H9 (cell line): ENCODE measurements at regions not wholly inside any gene's neighbourhood (a gene's known extent, or its start where the extent isn't known, plus 50 kb on each side); places are given as distances from the start of the nearest gene placed in this dataset.

Source experiments
- DNase-seq: peaks from one replicate; pipeline ENCODE4 v3.0.0-alpha.2; 2017
- H2AFZ ChIP-seq: one replicate; pipeline ENCODE4 v1.6.1; 2013; ENCODE audit warnings: mild to moderate bottlenecking, low read length, control low read depth, moderate library complexity
- H2AK5ac ChIP-seq: 2 replicates; pipeline ENCODE4 v1.6.1; 2013; ENCODE audit warnings: low read length, control low read depth, mixed read lengths; ENCODE audit not compliant: insufficient read length
- H2BK120ac ChIP-seq: one replicate; pipeline ENCODE4 v1.6.1; 2013; ENCODE audit warnings: low read depth, mild to moderate bottlenecking, low read length, control low read depth, inconsistent platforms; ENCODE audit not compliant: poor library complexity, severe bottlenecking
- H2BK12ac ChIP-seq: 2 replicates; pipeline ENCODE4 v1.6.1; 2013; ENCODE audit warnings: low read length, control low read depth, mixed read lengths, low read depth; ENCODE audit not compliant: insufficient read length
- H2BK15ac ChIP-seq: 2 replicates; pipeline ENCODE4 v1.6.1; 2013; ENCODE audit warnings: low read depth, low read length, control low read depth
- H2BK20ac ChIP-seq: one replicate; pipeline ENCODE4 v1.6.1; 2013; ENCODE audit warnings: low read depth, mild to moderate bottlenecking, low read length, control low read depth, inconsistent platforms; ENCODE audit not compliant: poor library complexity, severe bottlenecking
- H2BK5ac ChIP-seq: 2 replicates; pipeline ENCODE4 v1.6.1; 2013; ENCODE audit warnings: low read length, control low read depth, mixed read lengths; ENCODE audit not compliant: insufficient read length
- H3K14ac ChIP-seq: 2 replicates; pipeline ENCODE4 v1.6.1; 2013; ENCODE audit warnings: low read length, control low read depth; ENCODE audit not compliant: insufficient read depth
- H3K18ac ChIP-seq: 2 replicates; pipeline ENCODE4 v1.6.1; 2013; ENCODE audit warnings: low read depth, mild to moderate bottlenecking, mixed read lengths, low read length, control low read depth; ENCODE audit not compliant: insufficient read length
- H3K23ac ChIP-seq: 2 replicates; pipeline ENCODE4 v1.6.1; 2013; ENCODE audit warnings: low read length, control low read depth, mixed read lengths, low read depth; ENCODE audit not compliant: insufficient read length
- H3K23me2 ChIP-seq: 2 replicates; pipeline ENCODE4 v1.6.1; 2013; ENCODE audit warnings: low read depth, mild to moderate bottlenecking, mixed read lengths, low read length, control low read depth; ENCODE audit not compliant: insufficient read length, poor library complexity, severe bottlenecking
- H3K27ac ChIP-seq: 2 replicates; pipeline ENCODE4 v1.5.1; 2013; ENCODE audit warnings: low read length, control low read depth, mixed read lengths, low read depth; ENCODE audit not compliant: insufficient read length
- H3K27me3 ChIP-seq: 2 replicates; pipeline ENCODE4 v1.6.1; 2013; ENCODE audit warnings: low read length, control low read depth, inconsistent platforms; ENCODE audit not compliant: insufficient read depth
- H3K4ac ChIP-seq: 2 replicates; pipeline ENCODE4 v1.6.1; 2013; ENCODE audit warnings: low read depth, mild to moderate bottlenecking, control low read depth, inconsistent platforms, low read length, moderate library complexity
- H3K4me1 ChIP-seq: 2 replicates; pipeline ENCODE4 v1.6.1; 2013; ENCODE audit warnings: low read length, control low read depth, inconsistent platforms; ENCODE audit not compliant: insufficient read depth
- H3K4me2 ChIP-seq: 2 replicates; pipeline ENCODE4 v1.6.1; 2013; ENCODE audit warnings: low read length, control low read depth, mixed read lengths; ENCODE audit not compliant: insufficient read length, insufficient read depth
- H3K56ac ChIP-seq: 2 replicates; pipeline ENCODE4 v1.6.1; 2013; ENCODE audit warnings: low read depth, mild to moderate bottlenecking, mixed read lengths, low read length, control low read depth; ENCODE audit not compliant: insufficient read length
- H3K79me1 ChIP-seq: 2 replicates; pipeline ENCODE4 v1.6.1; 2013; ENCODE audit warnings: low read depth, mild to moderate bottlenecking, moderate library complexity, low read length, control low read depth, inconsistent platforms; ENCODE audit not compliant: insufficient read depth, poor library complexity, severe bottlenecking
- H3K79me2 ChIP-seq: 2 replicates; pipeline ENCODE4 v1.6.1; 2013; ENCODE audit warnings: low read length, control low read depth, inconsistent platforms; ENCODE audit not compliant: insufficient read depth
- H3K9ac ChIP-seq: 2 replicates; pipeline ENCODE4 v1.6.1; 2013; ENCODE audit warnings: low read length, control low read depth, mixed read lengths; ENCODE audit not compliant: insufficient read length; ENCODE audit errors: extremely low read depth
- H3K9me3 ChIP-seq: one replicate; pipeline ENCODE4 v1.6.1; 2013; ENCODE audit warnings: low read depth, low read length, inconsistent platforms; ENCODE audit not compliant: control insufficient read depth
- H3T11ph ChIP-seq: one replicate; pipeline ENCODE4 v1.6.1; 2013; ENCODE audit warnings: mild to moderate bottlenecking, low read length, control low read depth, inconsistent platforms
- H4K20me1 ChIP-seq: one replicate; pipeline ENCODE4 v1.6.1; 2013; ENCODE audit not compliant: control insufficient read depth, insufficient read length, insufficient read depth
- H4K5ac ChIP-seq: 2 replicates; pipeline ENCODE4 v1.6.1; 2013; ENCODE audit warnings: low read depth, mild to moderate bottlenecking, mixed read lengths, low read length, control low read depth; ENCODE audit not compliant: insufficient read length
- H4K8ac ChIP-seq: replicated peaks from 2 replicates; pipeline ENCODE4 v1.6.1; 2013; ENCODE audit warnings: low read length, control low read depth, mixed read lengths, low read depth; ENCODE audit not compliant: insufficient read length
- H4K91ac ChIP-seq: 2 replicates; pipeline ENCODE4 v1.6.1; 2013; ENCODE audit warnings: low read depth, mild to moderate bottlenecking, moderate library complexity, mixed read lengths, low read length, control low read depth; ENCODE audit not compliant: insufficient read length
- H3K27ac Mint-ChIP-seq, 3 experiments: 2 replicates in 2 of 3; 3 replicates in 1 of 3; pipeline ENCODE4 v1.8.0; 2020 to 2021; ENCODE audit warnings: mixed read lengths in 3 of 3, mild to moderate bottlenecking in 1 of 3, moderate library complexity in 1 of 3
- H3K27me3 Mint-ChIP-seq: 2 replicates; pipeline ENCODE4 v1.8.0; 2021; ENCODE audit warnings: low read depth, mild to moderate bottlenecking, moderate library complexity, mixed read lengths
- H3K36me3 Mint-ChIP-seq, 3 experiments: 2 replicates in 2 of 3; 3 replicates in 1 of 3; pipeline ENCODE4 v1.8.0; 2020 to 2021; ENCODE audit warnings: low read depth in 3 of 3, mixed read lengths in 3 of 3; ENCODE audit not compliant: insufficient read depth in 1 of 3
- H3K4me1 Mint-ChIP-seq, 2 experiments: 2 replicates each; pipeline ENCODE4 v1.8.0; 2020; ENCODE audit warnings: mixed read lengths in 2 of 2
- H3K4me3 Mint-ChIP-seq, 2 experiments: 2 replicates in 1 of 2; 3 replicates in 1 of 2; pipeline ENCODE4 v1.8.0; 2020 to 2021; ENCODE audit warnings: mild to moderate bottlenecking in 2 of 2, mixed read lengths in 2 of 2, moderate library complexity in 1 of 2
- H3K9me3 Mint-ChIP-seq, 2 experiments: 2 replicates in 1 of 2; 3 replicates in 1 of 2; pipeline ENCODE4 v1.8.0; 2020; ENCODE audit warnings: mild to moderate bottlenecking in 2 of 2, mixed read lengths in 2 of 2, moderate library complexity in 1 of 2
- WGBS: extraction: QIAGEN DNeasy Blood & Tissue Kit; methylation state at CpG from one replicate; pipeline ENCODE4 v1.1.7; 2013; ENCODE audit warnings: missing lambda C conversion rate, low lambda C conversion rate, mixed read lengths; ENCODE audit not compliant: insufficient read length; ENCODE audit errors: extremely low coverage; 5-methylcytosine and 5-hydroxymethylcytosine counted together
- TF ChIP-seq, protein P1 (sequence below): fragments of 200-600 bp; sonication (generic); conservative IDR thresholded peaks from 3 replicates; pipeline ENCODE4 v1.8.0; 2021; ENCODE audit warnings: antibody characterized with exemption, mild to moderate bottlenecking

DNA sequence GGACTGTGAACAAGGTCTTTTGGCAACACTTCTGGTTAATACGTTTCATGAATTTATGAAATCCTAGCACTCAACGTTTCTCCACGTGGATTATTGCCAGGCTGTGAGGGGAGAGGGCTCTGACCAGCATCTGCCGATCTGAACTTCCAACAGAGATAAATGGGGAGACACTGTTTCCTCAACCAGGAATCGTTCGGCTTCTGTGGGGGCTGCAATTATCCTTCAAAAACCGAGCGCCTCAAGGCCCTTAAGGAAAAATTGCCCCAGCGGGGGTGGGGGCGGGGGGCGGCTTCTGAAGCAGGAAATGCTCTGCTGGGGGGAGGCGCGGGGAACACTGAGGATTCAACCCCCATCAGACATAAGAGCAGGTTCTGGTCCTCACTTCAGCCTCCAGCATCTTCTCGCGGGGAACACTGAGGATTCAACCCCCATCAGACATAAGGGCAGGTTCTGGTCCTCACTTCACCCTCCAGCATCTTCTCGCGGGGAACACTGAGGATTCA lies 155.6 kb downstream of the BRD1 start:
- Histone ChIP-seq H2AK5ac (no peak overlapping the region), H3K4me1 (peaks cover 2% of the 10 kb centered on the region; the same call in 1 of the 2 replicates), H4K91ac (no peak overlapping the region), H3K23me2 (peaks cover 3% of the 10 kb centered on the region), H2BK5ac (no peak overlapping the region), H3K14ac (no peak overlapping the region), H2BK20ac (no peak overlapping the region), H3K4ac (no peak overlapping the region), H3K9ac (no peak overlapping the region), H2BK12ac (no peak overlapping the region), H3K9me3 (no peaks in the 10 kb centered on the region), H4K5ac (no peak overlapping the region), H3K23ac (no peak overlapping the region), H4K8ac (no peak overlapping the region), H3K4me2 (peak overlapping the region; percentile 28), H3K27me3 (peaks cover 16% of the 10 kb centered on the region), H3K79me2 (no peaks in the 10 kb centered on the region), H3T11ph (no peak overlapping the region), H3K18ac (no peak overlapping the region), H4K20me1 (no peaks in the 10 kb centered on the region), H3K79me1 (no peaks in the 10 kb centered on the region), H2BK120ac (no peak overlapping the region), H3K56ac (no peak overlapping the region), H2AFZ (no peak overlapping the region), H2BK15ac (no peak overlapping the region), H3K27ac (no peak overlapping the region)
- Mint-ChIP-seq H3K27me3 (peaks cover 77% of the 10 kb centered on the region), H3K36me3 (no peaks in the 10 kb centered on the region; a peak in 1 of 7 replicates), H3K9me3 (peaks cover 0 to 4% of the 10 kb centered on the region in 2 experiments; a peak in 3 of 5 replicates), H3K27ac (no peak overlapping the region), H3K4me1 (peaks cover 12 to 13% of the 10 kb centered on the region in 2 experiments), H3K4me3 (peak overlapping the region; percentile 59 to 76; a peak in 4 of 5 replicates)
- TF ChIP-seq, protein P1, sequence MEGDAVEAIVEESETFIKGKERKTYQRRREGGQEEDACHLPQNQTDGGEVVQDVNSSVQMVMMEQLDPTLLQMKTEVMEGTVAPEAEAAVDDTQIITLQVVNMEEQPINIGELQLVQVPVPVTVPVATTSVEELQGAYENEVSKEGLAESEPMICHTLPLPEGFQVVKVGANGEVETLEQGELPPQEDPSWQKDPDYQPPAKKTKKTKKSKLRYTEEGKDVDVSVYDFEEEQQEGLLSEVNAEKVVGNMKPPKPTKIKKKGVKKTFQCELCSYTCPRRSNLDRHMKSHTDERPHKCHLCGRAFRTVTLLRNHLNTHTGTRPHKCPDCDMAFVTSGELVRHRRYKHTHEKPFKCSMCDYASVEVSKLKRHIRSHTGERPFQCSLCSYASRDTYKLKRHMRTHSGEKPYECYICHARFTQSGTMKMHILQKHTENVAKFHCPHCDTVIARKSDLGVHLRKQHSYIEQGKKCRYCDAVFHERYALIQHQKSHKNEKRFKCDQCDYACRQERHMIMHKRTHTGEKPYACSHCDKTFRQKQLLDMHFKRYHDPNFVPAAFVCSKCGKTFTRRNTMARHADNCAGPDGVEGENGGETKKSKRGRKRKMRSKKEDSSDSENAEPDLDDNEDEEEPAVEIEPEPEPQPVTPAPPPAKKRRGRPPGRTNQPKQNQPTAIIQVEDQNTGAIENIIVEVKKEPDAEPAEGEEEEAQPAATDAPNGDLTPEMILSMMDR = no peak
- no CpG with 5 or more reads among the region's 17 CpGs for WGBS
- no peak for DNase-seq
